ENCODE measurements at regions not wholly inside any gene's neighbourhood (a gene's known extent, or its start where the extent isn't known, plus 50 kb on each side); places are given as distances from the start of the nearest gene placed in this dataset.
"Not testable (repeated sequence)": the region's sequence is repeated elsewhere in the genome, so short reads cannot be mapped to it uniquely, and the experiment has no call there.

GRCh38 chr3:90087703-90088102, 980.3 kb downstream of the EPHA3 start:
- DNase-seq: no peak

- peak in 1 of 2 donors; percentile 44 for DNase-seq
Observed at GRCh38 chr3:90091549-90091948, 984.1 kb downstream of the EPHA3 start.

- DNase-seq: peak in 1 of 2 donors; percentile 30
Observed at GRCh38 chr3:90092994-90093393, 985.6 kb downstream of the EPHA3 start.

GRCh38 chr3:90095811-90096210, 988.4 kb downstream of the EPHA3 start:
- DNase-seq: no peak

- DNase-seq: no peak
Observed at GRCh38 chr3:90099493-90099892, 992.1 kb downstream of the EPHA3 start.

- DNase-seq: peak in 1 of 2 donors; percentile 30
Observed at GRCh38 chr3:90102146-90102545, 994.7 kb downstream of the EPHA3 start.

- DNase-seq: no peak
Observed at GRCh38 chr3:90121326-90121725, 1013.9 kb downstream of the EPHA3 start.

GRCh38 chr3:90128391-90128790, 1021.0 kb downstream of the EPHA3 start:
- no peak for DNase-seq

- no peak for DNase-seq
Observed at GRCh38 chr3:90129730-90130129, 1022.3 kb downstream of the EPHA3 start.

GRCh38 chr3:90132197-90132596, 1024.8 kb downstream of the EPHA3 start:
- no peak for DNase-seq

- no peak for DNase-seq
Observed at GRCh38 chr3:90134090-90134489, 1026.7 kb downstream of the EPHA3 start.

- no peak for DNase-seq
Observed at GRCh38 chr3:90136456-90137191, 1029.2 kb downstream of the EPHA3 start.

- DNase-seq: peak in 1 of 2 donors; percentile 9
Observed at GRCh38 chr3:90145094-90145860, 1037.9 kb downstream of the EPHA3 start.

- DNase-seq: no peak
Observed at GRCh38 chr3:90180096-90180495, 1072.7 kb downstream of the EPHA3 start.

GRCh38 chr3:90180543-90180942, 1073.1 kb downstream of the EPHA3 start:
- no peak for DNase-seq

- peak; percentile 3 to 9 for DNase-seq
Observed at GRCh38 chr3:90182291-90182976, 1075.0 kb downstream of the EPHA3 start.

- no peak for DNase-seq
Observed at GRCh38 chr3:90184861-90185260, 1077.4 kb downstream of the EPHA3 start.

GRCh38 chr3:90197383-90197782, 1090.0 kb downstream of the EPHA3 start:
- DNase-seq: not testable (repeated sequence)

GRCh38 chr3:90202931-90203330, 1095.5 kb downstream of the EPHA3 start:
- not testable (repeated sequence) for DNase-seq

GRCh38 chr3:90206482-90206881, 1099.1 kb downstream of the EPHA3 start:
- DNase-seq: not testable (repeated sequence)

- DNase-seq: not testable (repeated sequence)
Observed at GRCh38 chr3:90207353-90208097, 1100.1 kb downstream of the EPHA3 start.

- DNase-seq: peak in 1 of 2 donors; percentile 21
Observed at GRCh38 chr3:90221900-90222299, 1114.5 kb downstream of the EPHA3 start.

- no peak for DNase-seq
Observed at GRCh38 chr3:90241481-90241880, 1134.1 kb downstream of the EPHA3 start.

All from hippocampal formation (tissue), 2 donors.